ENCODE measurements at regions not wholly inside any gene's neighbourhood (a gene's known extent, or its start where the extent isn't known, plus 50 kb on each side); places are given as distances from the start of the nearest gene placed in this dataset.
A peak's percentile ranks its signal among the peaks of the same experiment; 100 is the strongest.

GRCh38 chr20:7375905-7376304 is 564.4 kb downstream of the HAO1 start:
- H3K27me3 Mint-ChIP-seq, result no peaks in the 10 kb centered on the region
- no CpG with 5 or more reads among the region's 4 CpGs for WGBS (ENCODE audit: insufficient coverage)
- Histone ChIP-seq H3K4me3 (ENCODE audit: control extremely low read depth in 1 of 5, extremely low read depth in 1 of 5, insufficient read depth in 1 of 5, low read depth in 2 of 5, low read length in 4 of 5) (no peak overlapping the region), H3K9ac (ENCODE audit: low read length) (no peak overlapping the region), H3K27me3 (replicated peaks in 1 of 4; ENCODE audit: control extremely low read depth in 1 of 4, control insufficient read depth in 3 of 4, insufficient read depth in 4 of 4, low read length in 3 of 4) (no peaks in the 10 kb centered on the region), H3K9me3 (ENCODE audit: control extremely low read depth in 1 of 3, control insufficient read depth in 2 of 3, insufficient read depth in 1 of 3, low read length in 2 of 3) (no peaks in the 10 kb centered on the region), H3K4me1 (ENCODE audit: control insufficient read depth in 2 of 2, insufficient read depth in 2 of 2, low read length in 2 of 2) (no peaks in the 10 kb centered on the region), H3K36me3 (replicated peaks in 1 of 2; ENCODE audit: control extremely low read depth in 1 of 2, control insufficient read depth in 1 of 2, extremely low read depth in 1 of 2, insufficient read depth in 2 of 2, low read length in 1 of 2) (no peaks in the 10 kb centered on the region), H3K27ac (ENCODE audit: low read length in 2 of 2) (no peak overlapping the region), H4K20me1 (ENCODE audit: control insufficient read depth, insufficient read depth, low read length, poor library complexity, severe bottlenecking) (no peaks in the 10 kb centered on the region), H2AFZ (ENCODE audit: insufficient read depth, low read depth, low read length, poor library complexity, severe bottlenecking) (no peak overlapping the region), H3K4me2 (replicated peaks; ENCODE audit: low read depth, low read length, poor library complexity, severe bottlenecking) (no peak overlapping the region), H3K79me2 (ENCODE audit: control insufficient read depth, insufficient read depth, low read length) (no peaks in the 10 kb centered on the region)
- CTCF ChIA-PET, result interaction anchor here (0.7 kb wide), 1 partner anchor 17 kb away, joined by 4 read pairs; no protein-coding TSS in a partner anchor
- H3K4me1 Mint-ChIP-seq, result no peaks in the 10 kb centered on the region
- intact Hi-C loops (cut with micrococcal nuclease), result no loop called here
- ATAC-seq (ENCODE audit: low read depth) (no peak), DNase-seq (no peak)
- H3K9me3 Mint-ChIP-seq (ENCODE audit: insufficient read depth), result peaks cover 3% of the 10 kb centered on the region
- POLR2A ChIA-PET, result no interaction called here
- no peak overlapping the region for H3K4me3 Mint-ChIP-seq
- TF ChIP-seq CTCF (IDR thresholded peaks at IDR 0.05), result peak; percentile 67
- TF ChIP-seq EZH2 (IDR thresholded peaks at IDR 0.05; ENCODE audit: borderline replicate concordance, insufficient read depth, low read depth, low read length, poor library complexity, severe bottlenecking), result no peak
- H3K27ac Mint-ChIP-seq, result no peak overlapping the region

GRCh38 chr20:7378864-7379605 is 561.2 kb downstream of the HAO1 start:
- H3K27ac Mint-ChIP-seq, result no peak overlapping the region
- Histone ChIP-seq H4K20me1 (ENCODE audit: control insufficient read depth, insufficient read depth, low read length, poor library complexity, severe bottlenecking) (no peaks in the 10 kb centered on the region), H3K9me3 (ENCODE audit: control extremely low read depth in 1 of 3, control insufficient read depth in 2 of 3, insufficient read depth in 1 of 3, low read length in 2 of 3) (no peaks in the 10 kb centered on the region), H3K27me3 (replicated peaks in 1 of 4; ENCODE audit: control extremely low read depth in 1 of 4, control insufficient read depth in 3 of 4, insufficient read depth in 4 of 4, low read length in 3 of 4) (no peaks in the 10 kb centered on the region), H3K4me1 (ENCODE audit: control insufficient read depth in 2 of 2, insufficient read depth in 2 of 2, low read length in 2 of 2) (no peaks in the 10 kb centered on the region), H2AFZ (ENCODE audit: insufficient read depth, low read depth, low read length, poor library complexity, severe bottlenecking) (no peak overlapping the region), H3K4me2 (replicated peaks; ENCODE audit: low read depth, low read length, poor library complexity, severe bottlenecking) (no peak overlapping the region), H3K27ac (ENCODE audit: low read length in 2 of 2) (no peak overlapping the region), H3K36me3 (replicated peaks in 1 of 2; ENCODE audit: control extremely low read depth in 1 of 2, control insufficient read depth in 1 of 2, extremely low read depth in 1 of 2, insufficient read depth in 2 of 2, low read length in 1 of 2) (no peaks in the 10 kb centered on the region), H3K79me2 (ENCODE audit: control insufficient read depth, insufficient read depth, low read length) (no peaks in the 10 kb centered on the region), H3K4me3 (ENCODE audit: control extremely low read depth in 1 of 5, extremely low read depth in 1 of 5, insufficient read depth in 1 of 5, low read depth in 2 of 5, low read length in 4 of 5) (no peak overlapping the region), H3K9ac (ENCODE audit: low read length) (no peak overlapping the region)
- no peak for ATAC-seq (ENCODE audit: low read depth)
- H3K4me3 Mint-ChIP-seq, result no peak overlapping the region
- H3K4me1 Mint-ChIP-seq, result no peaks in the 10 kb centered on the region
- POLR2A ChIA-PET, result no interaction called here
- no peak for TF ChIP-seq EZH2 (IDR thresholded peaks at IDR 0.05; ENCODE audit: borderline replicate concordance, insufficient read depth, low read depth, low read length, poor library complexity, severe bottlenecking)
- TF ChIP-seq CTCF (IDR thresholded peaks at IDR 0.05), result no peak
- no peak for DNase-seq
- intact Hi-C loops (cut with micrococcal nuclease), result no loop called here
- CTCF ChIA-PET, result no interaction called here
- no peaks in the 10 kb centered on the region for H3K27me3 Mint-ChIP-seq
- 81% methylated on average over 5 of the region's 5 CpGs for WGBS (ENCODE audit: insufficient coverage)
- H3K9me3 Mint-ChIP-seq (ENCODE audit: insufficient read depth), result peaks cover 3% of the 10 kb centered on the region

Data from B cell (primary cell).